ENCODE measurements at regions not wholly inside any gene's neighbourhood (a gene's known extent, or its start where the extent isn't known, plus 50 kb on each side); places are given as distances from the start of the nearest gene placed in this dataset.

DNA sequence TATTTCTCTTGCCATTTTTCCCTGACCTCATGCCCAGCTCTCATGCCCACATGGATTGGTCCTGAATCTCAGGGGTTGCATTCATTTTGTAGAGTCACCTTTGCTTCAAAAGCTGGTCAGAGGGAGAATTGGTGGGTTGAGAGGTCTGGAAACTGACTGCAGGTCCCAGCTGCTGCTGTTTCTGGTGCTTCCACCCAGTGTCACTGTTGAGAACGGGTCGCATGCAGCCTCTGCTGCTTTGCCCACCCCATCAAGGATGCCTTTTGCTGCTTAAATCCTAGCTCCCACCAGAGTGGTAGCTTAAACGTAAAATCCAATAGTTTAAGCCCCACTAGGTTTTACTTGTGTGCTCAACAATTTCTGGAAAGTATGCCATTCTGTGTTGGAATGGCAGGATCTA is 211.4 kb upstream of the TSHZ2 start:
- H3K36me3 ChIP-seq, result no peaks in the 10 kb centered on the region
- no peak overlapping the region for H3K27ac ChIP-seq
- TF ChIP-seq, protein P1, sequence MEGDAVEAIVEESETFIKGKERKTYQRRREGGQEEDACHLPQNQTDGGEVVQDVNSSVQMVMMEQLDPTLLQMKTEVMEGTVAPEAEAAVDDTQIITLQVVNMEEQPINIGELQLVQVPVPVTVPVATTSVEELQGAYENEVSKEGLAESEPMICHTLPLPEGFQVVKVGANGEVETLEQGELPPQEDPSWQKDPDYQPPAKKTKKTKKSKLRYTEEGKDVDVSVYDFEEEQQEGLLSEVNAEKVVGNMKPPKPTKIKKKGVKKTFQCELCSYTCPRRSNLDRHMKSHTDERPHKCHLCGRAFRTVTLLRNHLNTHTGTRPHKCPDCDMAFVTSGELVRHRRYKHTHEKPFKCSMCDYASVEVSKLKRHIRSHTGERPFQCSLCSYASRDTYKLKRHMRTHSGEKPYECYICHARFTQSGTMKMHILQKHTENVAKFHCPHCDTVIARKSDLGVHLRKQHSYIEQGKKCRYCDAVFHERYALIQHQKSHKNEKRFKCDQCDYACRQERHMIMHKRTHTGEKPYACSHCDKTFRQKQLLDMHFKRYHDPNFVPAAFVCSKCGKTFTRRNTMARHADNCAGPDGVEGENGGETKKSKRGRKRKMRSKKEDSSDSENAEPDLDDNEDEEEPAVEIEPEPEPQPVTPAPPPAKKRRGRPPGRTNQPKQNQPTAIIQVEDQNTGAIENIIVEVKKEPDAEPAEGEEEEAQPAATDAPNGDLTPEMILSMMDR (IDR thresholded peaks at IDR 0.05), result no peak
- no peak overlapping the region for H3K4me3 ChIP-seq (ENCODE audit: low read depth in 1 of 2, low read length in 1 of 2)
- H3K9me3 ChIP-seq, result no peaks in the 10 kb centered on the region
- no peaks in the 10 kb centered on the region for H3K27me3 ChIP-seq
- no peaks in the 10 kb centered on the region for H3K4me1 ChIP-seq (ENCODE audit: control insufficient read depth in 1 of 2, insufficient read depth in 1 of 2, low read depth in 1 of 2, low read length in 1 of 2)

DNA sequence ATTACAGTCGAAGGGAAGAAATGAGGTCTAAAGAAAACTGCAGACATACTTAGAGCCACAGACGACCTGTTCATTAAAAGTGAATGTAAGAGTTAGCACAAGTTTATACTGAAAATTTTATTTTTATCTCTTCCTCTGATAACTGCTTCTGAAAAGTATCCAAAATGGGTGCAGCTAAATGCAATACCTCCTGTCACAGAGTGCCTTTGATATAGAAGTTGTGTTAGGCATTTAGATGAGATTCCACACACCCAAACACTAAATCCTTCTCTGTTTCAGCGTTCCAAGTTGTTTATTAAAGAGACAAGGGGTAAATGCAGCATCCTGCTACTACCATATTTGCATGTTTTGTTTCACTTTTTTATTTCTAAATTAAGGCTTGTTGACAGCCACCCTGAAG is 214.7 kb upstream of the TSHZ2 start:
- H3K27ac ChIP-seq, result no peak overlapping the region
- H3K4me1 ChIP-seq (ENCODE audit: control insufficient read depth in 1 of 2, insufficient read depth in 1 of 2, low read depth in 1 of 2, low read length in 1 of 2), result no peaks in the 10 kb centered on the region
- no peaks in the 10 kb centered on the region for H3K27me3 ChIP-seq
- no peaks in the 10 kb centered on the region for H3K9me3 ChIP-seq
- TF ChIP-seq, protein P1 (IDR thresholded peaks at IDR 0.05), result no peak
- no peaks in the 10 kb centered on the region for H3K36me3 ChIP-seq
- no peak overlapping the region for H3K4me3 ChIP-seq (ENCODE audit: low read depth in 1 of 2, low read length in 1 of 2)

- Histone ChIP-seq H3K4me1 (ENCODE audit: control insufficient read depth in 1 of 2, insufficient read depth in 1 of 2, low read depth in 1 of 2, low read length in 1 of 2) (no peaks in the 10 kb centered on the region), H3K4me3 (ENCODE audit: low read depth in 1 of 2, low read length in 1 of 2) (no peak overlapping the region), H3K27ac (no peak overlapping the region), H3K27me3 (no peaks in the 10 kb centered on the region), H3K9me3 (no peaks in the 10 kb centered on the region), H3K36me3 (no peaks in the 10 kb centered on the region)
- TF ChIP-seq, protein P1 (IDR thresholded peaks at IDR 0.05), result no peak
Observed at GRCh38 chr20:52755744-52756143, 216.4 kb upstream of the TSHZ2 start.

GRCh38 chr20:52754366-52754765 is 217.8 kb upstream of the TSHZ2 start:
- Histone ChIP-seq H3K4me3 (ENCODE audit: low read depth in 1 of 2, low read length in 1 of 2) (no peak overlapping the region), H3K27me3 (no peaks in the 10 kb centered on the region), H3K27ac (no peak overlapping the region), H3K9me3 (no peaks in the 10 kb centered on the region), H3K36me3 (no peaks in the 10 kb centered on the region), H3K4me1 (ENCODE audit: control insufficient read depth in 1 of 2, insufficient read depth in 1 of 2, low read depth in 1 of 2, low read length in 1 of 2) (no peaks in the 10 kb centered on the region)
- TF ChIP-seq, protein P1 (IDR thresholded peaks at IDR 0.05), result no peak

- no peaks in the 10 kb centered on the region for H3K9me3 ChIP-seq
- H3K4me1 ChIP-seq (ENCODE audit: control insufficient read depth in 1 of 2, insufficient read depth in 1 of 2, low read depth in 1 of 2, low read length in 1 of 2), result no peaks in the 10 kb centered on the region
- TF ChIP-seq, protein P1 (IDR thresholded peaks at IDR 0.05), result no peak
- H3K27ac ChIP-seq, result no peak overlapping the region
- no peaks in the 10 kb centered on the region for H3K36me3 ChIP-seq
- no peak overlapping the region for H3K4me3 ChIP-seq (ENCODE audit: low read depth in 1 of 2, low read length in 1 of 2)
- H3K27me3 ChIP-seq, result no peaks in the 10 kb centered on the region
Observed at GRCh38 chr20:52752023-52752422, 220.1 kb upstream of the TSHZ2 start.

DNA sequence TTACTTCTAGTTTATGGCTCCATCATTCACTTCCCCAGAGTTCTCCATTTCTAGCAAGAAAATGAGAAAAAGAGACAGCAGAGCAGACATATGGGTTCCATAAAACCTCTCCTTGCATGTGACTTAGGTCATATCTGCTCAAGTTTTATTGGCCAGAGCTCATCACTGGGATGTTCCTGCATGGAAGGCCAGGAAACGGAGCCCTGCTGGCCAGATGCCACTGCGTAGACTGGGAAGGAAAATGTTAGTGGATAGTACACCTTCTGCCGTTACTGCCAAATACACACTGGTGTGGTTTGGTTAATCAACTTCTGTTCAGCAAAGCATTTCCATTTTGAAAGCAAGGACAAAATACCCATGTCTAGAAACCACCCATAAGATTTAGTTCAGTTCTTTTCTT is 220.6 kb upstream of the TSHZ2 start:
- Histone ChIP-seq H3K4me1 (ENCODE audit: control insufficient read depth in 1 of 2, insufficient read depth in 1 of 2, low read depth in 1 of 2, low read length in 1 of 2) (no peaks in the 10 kb centered on the region), H3K36me3 (no peaks in the 10 kb centered on the region), H3K27ac (no peak overlapping the region), H3K4me3 (ENCODE audit: low read depth in 1 of 2, low read length in 1 of 2) (no peak overlapping the region), H3K27me3 (no peaks in the 10 kb centered on the region), H3K9me3 (no peaks in the 10 kb centered on the region)
- TF ChIP-seq, protein P1 (IDR thresholded peaks at IDR 0.05), result no peak
